ENCODE measurements at regions not wholly inside any gene's neighbourhood (a gene's known extent, or its start where the extent isn't known, plus 50 kb on each side); places are given as distances from the start of the nearest gene placed in this dataset.

- TF ChIP-seq POLR2A (IDR thresholded peaks at IDR 0.05; ENCODE audit: low read depth, low read length) = no peak
- no peak for TF ChIP-seq TAF1 (IDR thresholded peaks at IDR 0.05; ENCODE audit: low read depth, low read length)
- no peak for TF ChIP-seq POLR2AphosphoS5 (IDR thresholded peaks at IDR 0.05; ENCODE audit: low read depth, low read length)
- TF ChIP-seq POU2F2 (IDR thresholded peaks at IDR 0.05; ENCODE audit: low read depth, low read length) = no peak
Observed at GRCh38 chr10:118868589-118868988, 113.8 kb upstream of the CACUL1 start.
